Lower leg skin (tissue), 3 donors: ENCODE measurements at regions not wholly inside any gene's neighbourhood (a gene's known extent, or its start where the extent isn't known, plus 50 kb on each side); places are given as distances from the start of the nearest gene placed in this dataset.

Experiments used
- POLR2A ChIP-seq, 2 donors: fragments of 450-650 bp; IDR thresholded peaks; one replicate each; pipeline ENCODE4 v1.6.1; 2016 to 2017; ENCODE audit warnings: antibody characterized with exemption in 2 of 2, mild to moderate bottlenecking in 1 of 2, moderate library complexity in 1 of 2
- TF ChIP-seq, protein P1 (sequence below), 3 donors: fragments of 450-650 bp; IDR thresholded peaks; one replicate each; pipeline ENCODE4 v1.5.1; 2016; ENCODE audit warnings: antibody characterized with exemption in 3 of 3, mild to moderate bottlenecking in 3 of 3, moderate library complexity in 2 of 3

DNA sequence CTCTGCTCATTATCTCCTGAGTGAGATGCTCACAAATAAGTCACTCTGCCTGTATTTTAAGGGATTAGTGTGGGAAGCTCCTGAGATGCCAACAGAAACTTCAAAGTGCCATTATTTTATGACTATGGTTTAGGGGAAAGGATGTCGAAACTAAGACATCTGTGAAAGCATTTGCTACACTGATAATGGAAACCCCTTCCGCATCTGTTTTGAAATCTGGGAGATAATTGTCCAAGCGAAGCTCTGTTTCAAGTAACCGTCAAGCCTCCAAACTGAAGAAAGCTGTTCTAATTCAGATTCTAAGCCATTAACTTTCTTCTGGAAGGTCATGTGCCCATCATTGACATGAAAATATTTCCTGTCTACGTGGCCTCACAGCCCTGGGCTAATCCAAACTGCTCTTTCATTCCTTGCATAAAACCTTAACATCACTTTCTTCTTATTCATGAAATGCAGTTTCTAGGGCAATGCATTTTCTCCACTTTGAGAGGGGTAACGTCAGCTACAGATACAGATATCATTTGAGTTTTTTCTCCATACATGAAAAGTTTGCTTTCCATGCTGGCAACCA lies 932.0 kb downstream of the C6orf118 start:
- TF ChIP-seq, protein P1, sequence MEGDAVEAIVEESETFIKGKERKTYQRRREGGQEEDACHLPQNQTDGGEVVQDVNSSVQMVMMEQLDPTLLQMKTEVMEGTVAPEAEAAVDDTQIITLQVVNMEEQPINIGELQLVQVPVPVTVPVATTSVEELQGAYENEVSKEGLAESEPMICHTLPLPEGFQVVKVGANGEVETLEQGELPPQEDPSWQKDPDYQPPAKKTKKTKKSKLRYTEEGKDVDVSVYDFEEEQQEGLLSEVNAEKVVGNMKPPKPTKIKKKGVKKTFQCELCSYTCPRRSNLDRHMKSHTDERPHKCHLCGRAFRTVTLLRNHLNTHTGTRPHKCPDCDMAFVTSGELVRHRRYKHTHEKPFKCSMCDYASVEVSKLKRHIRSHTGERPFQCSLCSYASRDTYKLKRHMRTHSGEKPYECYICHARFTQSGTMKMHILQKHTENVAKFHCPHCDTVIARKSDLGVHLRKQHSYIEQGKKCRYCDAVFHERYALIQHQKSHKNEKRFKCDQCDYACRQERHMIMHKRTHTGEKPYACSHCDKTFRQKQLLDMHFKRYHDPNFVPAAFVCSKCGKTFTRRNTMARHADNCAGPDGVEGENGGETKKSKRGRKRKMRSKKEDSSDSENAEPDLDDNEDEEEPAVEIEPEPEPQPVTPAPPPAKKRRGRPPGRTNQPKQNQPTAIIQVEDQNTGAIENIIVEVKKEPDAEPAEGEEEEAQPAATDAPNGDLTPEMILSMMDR (IDR thresholded peaks at IDR 0.05), result no peak
- no peak for TF ChIP-seq POLR2A (IDR thresholded peaks at IDR 0.05)
